Calu3 (cell line): ENCODE measurements at regions not wholly inside any gene's neighbourhood (a gene's known extent, or its start where the extent isn't known, plus 50 kb on each side); places are given as distances from the start of the nearest gene placed in this dataset.

Experiments
- BruUV-seq: library from RNA; stranded (reverse); fragments of 400-500 nt; replicated peaks from 2 replicates; lab custom pipeline; 2021; lab: Mats Ljungman, UMichigan
- CTCF ChIA-PET: fragments of 300-600 bp; sonication (Branson Sonifier 250); formaldehyde crosslinking; loops from one replicate; lab custom pipeline; 2022; ENCODE audit warnings: antibody characterized with exemption; lab: Charles Lee
- DNase-seq: peaks from one replicate; pipeline ENCODE4 v3.0.0; 2022
- H3K27ac Mint-ChIP-seq: one replicate; pipeline ENCODE4 v1.8.0; 2022; ENCODE audit warnings: mixed read lengths; ENCODE audit not compliant: unreplicated experiment
- H3K27me3 Mint-ChIP-seq: one replicate; pipeline ENCODE4 v1.8.0; 2022; ENCODE audit warnings: mixed read lengths; ENCODE audit not compliant: unreplicated experiment
- H3K36me3 Mint-ChIP-seq: one replicate; pipeline ENCODE4 v1.8.0; 2022; ENCODE audit warnings: mild to moderate bottlenecking, moderate library complexity, mixed read lengths; ENCODE audit not compliant: insufficient read depth, unreplicated experiment
- H3K4me1 Mint-ChIP-seq: one replicate; pipeline ENCODE4 v1.8.0; 2022; ENCODE audit warnings: mild to moderate bottlenecking, low read depth, mixed read lengths; ENCODE audit not compliant: unreplicated experiment
- H3K4me3 Mint-ChIP-seq: one replicate; pipeline ENCODE4 v1.8.0; 2022; ENCODE audit warnings: mild to moderate bottlenecking, low read depth, moderate library complexity, mixed read lengths; ENCODE audit not compliant: unreplicated experiment
- H3K9me3 Mint-ChIP-seq: one replicate; pipeline ENCODE4 v1.8.0; 2022; ENCODE audit warnings: low read depth, mixed read lengths; ENCODE audit not compliant: unreplicated experiment
- intact Hi-C: fragments of 100-400 bp; cut with micrococcal nuclease; formaldehyde crosslinking; loops from one replicate; pipeline ENCODE4 v1.10.0; 2022; ENCODE audit not compliant: unreplicated experiment
- TF ChIP-seq, protein P1 (sequence below): fragments of 200-600 bp; IDR thresholded peaks from one replicate; pipeline ENCODE4 v1.8.0; 2022; ENCODE audit warnings: antibody characterized with exemption; ENCODE audit not compliant: unreplicated experiment

DNA sequence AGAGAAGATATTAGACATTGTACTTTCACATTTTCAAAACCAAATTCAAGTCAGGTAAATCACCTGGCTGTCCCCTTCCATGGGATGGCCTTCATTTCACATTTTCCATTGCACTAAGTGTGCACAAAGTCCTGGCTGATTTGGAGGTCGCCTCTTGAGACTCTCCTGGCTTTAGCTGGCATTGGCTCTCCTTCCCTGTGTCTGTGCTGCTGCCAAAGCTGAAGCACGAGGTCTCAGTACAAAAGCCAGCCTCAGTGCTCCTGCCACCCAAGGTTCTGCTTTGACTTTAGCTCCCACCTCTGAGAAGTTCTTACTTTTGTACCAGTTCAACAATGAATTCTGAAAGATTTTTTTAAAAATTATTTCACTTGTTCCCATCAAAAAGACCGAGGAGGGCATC is 289.2 kb upstream of the CNR1 start:
- intact Hi-C loops = no loop called here
- Mint-ChIP-seq H3K36me3 (no peaks in the 10 kb centered on the region), H3K4me1 (no peaks in the 10 kb centered on the region), H3K27ac (no peak overlapping the region), H3K27me3 (peaks cover 25% of the 10 kb centered on the region), H3K9me3 (no peaks in the 10 kb centered on the region), H3K4me3 (no peak overlapping the region)
- no TSS peak for BruUV-seq
- TF ChIP-seq, protein P1, sequence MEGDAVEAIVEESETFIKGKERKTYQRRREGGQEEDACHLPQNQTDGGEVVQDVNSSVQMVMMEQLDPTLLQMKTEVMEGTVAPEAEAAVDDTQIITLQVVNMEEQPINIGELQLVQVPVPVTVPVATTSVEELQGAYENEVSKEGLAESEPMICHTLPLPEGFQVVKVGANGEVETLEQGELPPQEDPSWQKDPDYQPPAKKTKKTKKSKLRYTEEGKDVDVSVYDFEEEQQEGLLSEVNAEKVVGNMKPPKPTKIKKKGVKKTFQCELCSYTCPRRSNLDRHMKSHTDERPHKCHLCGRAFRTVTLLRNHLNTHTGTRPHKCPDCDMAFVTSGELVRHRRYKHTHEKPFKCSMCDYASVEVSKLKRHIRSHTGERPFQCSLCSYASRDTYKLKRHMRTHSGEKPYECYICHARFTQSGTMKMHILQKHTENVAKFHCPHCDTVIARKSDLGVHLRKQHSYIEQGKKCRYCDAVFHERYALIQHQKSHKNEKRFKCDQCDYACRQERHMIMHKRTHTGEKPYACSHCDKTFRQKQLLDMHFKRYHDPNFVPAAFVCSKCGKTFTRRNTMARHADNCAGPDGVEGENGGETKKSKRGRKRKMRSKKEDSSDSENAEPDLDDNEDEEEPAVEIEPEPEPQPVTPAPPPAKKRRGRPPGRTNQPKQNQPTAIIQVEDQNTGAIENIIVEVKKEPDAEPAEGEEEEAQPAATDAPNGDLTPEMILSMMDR = no peak
- CTCF ChIA-PET = no interaction called here
- DNase-seq = no peak

DNA sequence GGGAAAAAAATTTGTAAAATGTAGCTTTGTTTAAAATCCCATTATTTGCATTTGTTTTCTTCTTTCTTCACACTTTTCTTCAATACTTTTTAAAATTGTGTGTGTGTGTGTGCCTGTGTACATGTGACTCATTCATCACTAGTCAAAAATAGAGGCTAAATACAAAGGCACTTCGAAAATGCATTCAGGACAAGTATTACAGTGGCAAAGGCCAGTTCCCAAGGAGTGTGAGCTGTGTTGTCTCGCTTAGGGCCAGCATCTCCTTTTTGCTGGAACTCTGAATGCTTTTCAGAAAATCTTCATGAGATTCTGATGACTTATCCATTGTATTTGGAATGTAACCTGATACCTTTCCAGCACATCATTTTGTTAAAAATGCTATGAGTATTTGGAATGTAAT is 288.5 kb upstream of the CNR1 start:
- CTCF ChIA-PET = no interaction called here
- no peaks in the 10 kb centered on the region for H3K36me3 Mint-ChIP-seq
- no peak overlapping the region for H3K4me3 Mint-ChIP-seq
- intact Hi-C loops = no loop called here
- no peak for DNase-seq
- TF ChIP-seq, protein P1 = no peak
- H3K27ac Mint-ChIP-seq = no peak overlapping the region
- BruUV-seq = no TSS peak
- H3K4me1 Mint-ChIP-seq = no peaks in the 10 kb centered on the region
- no peaks in the 10 kb centered on the region for H3K9me3 Mint-ChIP-seq
- H3K27me3 Mint-ChIP-seq = peaks cover 29% of the 10 kb centered on the region

DNA sequence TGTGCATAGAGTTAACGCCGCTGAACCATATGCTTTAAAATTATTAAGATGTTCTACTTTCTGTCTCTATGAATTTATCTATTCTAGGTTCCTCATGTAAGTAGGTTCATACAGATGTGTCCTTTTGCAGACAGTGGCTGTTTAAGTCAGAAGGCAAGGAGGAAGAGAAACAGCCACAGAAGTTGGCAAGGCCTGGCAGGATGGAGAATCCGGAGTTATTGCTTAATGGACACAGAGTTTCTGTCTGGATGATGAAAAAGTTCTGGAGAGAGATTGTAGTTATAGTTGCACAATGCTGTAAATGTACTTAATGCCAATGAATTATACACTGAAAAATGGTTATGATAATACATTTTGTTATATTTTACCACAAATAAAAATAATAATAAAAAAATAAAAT is 283.6 kb upstream of the CNR1 start:
- H3K27me3 Mint-ChIP-seq = peaks cover 16% of the 10 kb centered on the region
- H3K4me3 Mint-ChIP-seq = no peak overlapping the region
- CTCF ChIA-PET = no interaction called here
- no peaks in the 10 kb centered on the region for H3K4me1 Mint-ChIP-seq
- H3K9me3 Mint-ChIP-seq = no peaks in the 10 kb centered on the region
- no peak for DNase-seq
- intact Hi-C loops = no loop called here
- no TSS peak for BruUV-seq
- H3K36me3 Mint-ChIP-seq = no peaks in the 10 kb centered on the region
- H3K27ac Mint-ChIP-seq = no peak overlapping the region
- TF ChIP-seq, protein P1 = no peak

DNA sequence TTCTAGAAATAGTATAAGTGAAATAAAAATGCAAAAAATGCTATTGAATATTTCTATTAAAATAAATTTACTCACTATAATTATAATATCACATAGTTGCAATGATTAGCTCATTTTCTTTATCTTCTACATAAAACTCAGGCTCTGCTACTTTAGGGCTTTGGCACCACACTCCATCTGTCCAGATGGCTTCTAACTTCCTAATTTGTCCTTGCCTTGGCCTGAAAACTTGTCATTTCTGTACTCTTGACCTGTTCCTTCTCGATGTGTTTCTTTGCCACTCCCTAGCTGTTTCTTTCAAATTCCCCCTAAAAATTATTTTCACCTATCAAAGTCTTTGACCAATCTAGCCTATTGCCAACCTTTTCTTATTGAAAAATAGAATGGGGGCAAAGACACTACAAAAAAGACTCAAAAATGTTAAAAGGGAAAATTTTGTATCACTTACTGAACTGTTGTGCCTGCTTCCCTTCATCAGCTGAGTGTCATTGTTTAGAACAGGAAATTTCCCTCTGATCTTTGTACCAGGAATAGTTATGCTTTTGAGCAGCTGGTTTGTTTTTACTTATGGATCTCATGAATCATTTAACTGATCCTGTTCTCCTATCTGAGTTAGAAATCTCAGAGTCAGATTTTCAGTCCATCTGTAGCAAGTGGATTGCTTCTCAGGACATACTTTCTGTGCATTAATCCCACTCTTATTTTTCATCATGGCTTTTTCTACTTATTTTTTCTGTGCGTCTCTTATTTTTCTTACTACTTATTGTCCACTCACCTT is 279.2 kb upstream of the CNR1 start:
- intact Hi-C loops = no loop called here
- Mint-ChIP-seq H3K4me1 (no peaks in the 10 kb centered on the region), H3K27ac (no peak overlapping the region), H3K36me3 (no peaks in the 10 kb centered on the region), H3K4me3 (no peak overlapping the region), H3K27me3 (peaks cover 5% of the 10 kb centered on the region), H3K9me3 (no peaks in the 10 kb centered on the region)
- TF ChIP-seq, protein P1 = no peak
- DNase-seq = no peak
- BruUV-seq = no TSS peak
- CTCF ChIA-PET = no interaction called here
